ENCODE measurements at regions not wholly inside any gene's neighbourhood (a gene's known extent, or its start where the extent isn't known, plus 50 kb on each side); places are given as distances from the start of the nearest gene placed in this dataset.

DNA sequence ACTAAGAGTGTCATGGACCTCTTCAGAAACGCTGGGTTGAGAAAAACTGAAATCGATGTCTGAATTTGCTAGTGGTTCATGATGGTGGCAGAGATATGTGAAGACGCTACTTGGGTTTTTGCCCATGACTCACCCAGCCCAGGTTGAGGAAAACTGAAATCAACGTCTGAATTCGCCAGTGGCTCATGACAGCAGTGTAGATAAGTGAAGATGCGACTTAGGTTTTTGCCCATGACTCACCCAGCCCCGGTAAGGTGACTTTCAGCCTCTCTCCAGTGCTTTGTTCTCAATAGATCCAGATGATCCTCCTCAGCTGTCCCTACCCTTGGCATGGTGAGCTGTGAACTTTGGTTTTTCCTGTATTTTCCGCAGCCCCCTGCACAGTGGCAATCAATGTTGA is 105.3 kb upstream of the SIX3 start:
- intact Hi-C loops (cut with DNase I; ENCODE audit: low total_unique reads): no loop called here

DNA sequence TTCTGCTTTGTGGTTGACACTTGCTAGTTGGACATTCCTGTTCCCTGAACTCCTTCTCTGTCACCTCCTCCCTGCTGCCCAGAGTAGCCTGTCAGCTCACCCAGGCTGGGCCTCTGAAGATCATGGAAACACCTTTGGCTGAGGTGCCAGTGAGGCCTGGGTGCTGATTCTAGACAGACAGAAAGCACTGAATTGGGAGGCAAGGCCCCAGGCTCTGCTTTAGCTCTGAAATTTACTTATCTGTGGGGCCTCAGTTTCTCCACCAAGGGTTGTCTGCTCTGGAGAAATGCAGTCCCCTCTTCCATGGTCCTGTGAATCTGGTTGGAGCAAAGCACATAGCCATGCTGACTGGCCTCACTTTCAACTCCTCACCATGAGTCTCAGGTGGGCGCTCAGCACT is 104.6 kb upstream of the SIX3 start:
- intact Hi-C loops (cut with DNase I; ENCODE audit: low total_unique reads): no loop called here
- DNase-seq (ENCODE audit: low spot score in 2 of 2): peak in 1 of 2 donors; percentile 52
- WGBS, 2 donors: 88 to 95% methylated on average over 1 of the region's 1 CpG
- H3K4me3 ChIP-seq (ENCODE audit: low read depth, poor library complexity, severe bottlenecking): no peak overlapping the region
- TF ChIP-seq, protein P1, sequence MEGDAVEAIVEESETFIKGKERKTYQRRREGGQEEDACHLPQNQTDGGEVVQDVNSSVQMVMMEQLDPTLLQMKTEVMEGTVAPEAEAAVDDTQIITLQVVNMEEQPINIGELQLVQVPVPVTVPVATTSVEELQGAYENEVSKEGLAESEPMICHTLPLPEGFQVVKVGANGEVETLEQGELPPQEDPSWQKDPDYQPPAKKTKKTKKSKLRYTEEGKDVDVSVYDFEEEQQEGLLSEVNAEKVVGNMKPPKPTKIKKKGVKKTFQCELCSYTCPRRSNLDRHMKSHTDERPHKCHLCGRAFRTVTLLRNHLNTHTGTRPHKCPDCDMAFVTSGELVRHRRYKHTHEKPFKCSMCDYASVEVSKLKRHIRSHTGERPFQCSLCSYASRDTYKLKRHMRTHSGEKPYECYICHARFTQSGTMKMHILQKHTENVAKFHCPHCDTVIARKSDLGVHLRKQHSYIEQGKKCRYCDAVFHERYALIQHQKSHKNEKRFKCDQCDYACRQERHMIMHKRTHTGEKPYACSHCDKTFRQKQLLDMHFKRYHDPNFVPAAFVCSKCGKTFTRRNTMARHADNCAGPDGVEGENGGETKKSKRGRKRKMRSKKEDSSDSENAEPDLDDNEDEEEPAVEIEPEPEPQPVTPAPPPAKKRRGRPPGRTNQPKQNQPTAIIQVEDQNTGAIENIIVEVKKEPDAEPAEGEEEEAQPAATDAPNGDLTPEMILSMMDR (IDR thresholded peaks at IDR 0.05): no peak
- no peak for TF ChIP-seq POLR2A (IDR thresholded peaks at IDR 0.05)

More for the DNA sequence above, 105.3 kb upstream of the SIX3 start:
- TF ChIP-seq, protein P1 (IDR thresholded peaks at IDR 0.05): no peak
- TF ChIP-seq POLR2A (IDR thresholded peaks at IDR 0.05): no peak
- 73 to 85% methylated on average over 8 of the region's 8 CpGs for WGBS, 2 donors
- H3K4me3 ChIP-seq (ENCODE audit: low read depth, poor library complexity, severe bottlenecking): no peak overlapping the region
- DNase-seq (ENCODE audit: low spot score in 2 of 2): peak in 1 of 2 donors; percentile 18

DNA sequence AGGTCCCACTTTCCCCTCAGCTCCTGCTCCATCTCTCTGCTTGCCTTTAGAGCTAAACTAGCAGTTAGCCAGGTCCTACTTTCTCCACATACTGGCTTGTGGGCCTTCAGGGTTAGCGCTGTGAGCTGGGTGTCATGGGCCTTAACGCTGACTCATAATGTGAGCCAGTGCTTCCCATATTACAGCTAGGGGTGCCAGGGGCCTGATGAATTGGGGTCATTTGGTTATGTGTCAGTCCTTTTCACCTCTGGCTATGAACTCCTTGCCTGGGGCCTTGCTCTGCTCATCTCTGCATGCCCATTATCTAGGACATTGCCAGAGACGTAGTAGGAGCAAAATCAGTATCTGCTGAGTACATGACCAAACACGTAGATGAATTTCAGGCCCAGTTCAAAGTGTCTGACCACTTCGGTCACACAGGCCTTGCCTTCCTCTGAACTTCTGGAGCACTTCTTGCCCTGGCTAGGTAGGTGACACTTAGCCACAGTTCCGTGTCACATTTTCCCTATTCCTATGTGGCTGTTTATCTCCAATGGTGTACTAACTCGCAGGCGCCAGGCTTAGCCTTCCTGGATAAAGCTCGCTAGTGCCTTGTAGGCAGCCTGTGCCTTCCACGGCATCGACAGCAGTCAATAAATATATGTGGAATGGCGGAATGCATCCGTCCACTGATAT is 103.2 kb upstream of the SIX3 start:
- WGBS, 2 donors: 83 to 88% methylated on average over 13 of the region's 13 CpGs
- TF ChIP-seq, protein P1 (IDR thresholded peaks at IDR 0.05): no peak
- no peak for TF ChIP-seq POLR2A (IDR thresholded peaks at IDR 0.05)
- intact Hi-C loops (cut with DNase I; ENCODE audit: low total_unique reads): no loop called here
- no peak for DNase-seq (ENCODE audit: low spot score in 2 of 2)
- no peak overlapping the region for H3K4me3 ChIP-seq (ENCODE audit: low read depth, poor library complexity, severe bottlenecking)

DNA sequence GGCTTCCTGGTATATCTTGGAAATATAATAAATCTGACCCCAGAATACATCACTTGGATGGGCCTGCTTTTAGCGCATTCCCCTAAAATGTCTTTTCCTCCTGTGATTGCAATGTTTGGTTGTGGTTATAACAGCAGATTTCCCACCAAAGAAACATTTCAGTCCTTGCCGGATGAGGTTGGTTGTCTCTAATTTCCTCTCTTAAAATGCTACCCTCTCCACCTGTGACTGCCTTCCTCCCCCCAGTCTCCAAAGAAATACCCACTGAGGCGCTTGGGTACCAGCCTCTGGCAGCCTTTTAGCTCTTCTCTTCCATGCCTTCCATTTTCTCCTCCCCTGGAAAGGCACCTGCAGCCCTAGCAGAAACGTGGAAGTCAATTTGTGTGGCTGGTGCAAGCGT is 102.1 kb upstream of the SIX3 start:
- no peak overlapping the region for H3K4me3 ChIP-seq (ENCODE audit: low read depth, poor library complexity, severe bottlenecking)
- TF ChIP-seq POLR2A (IDR thresholded peaks at IDR 0.05): no peak
- TF ChIP-seq, protein P1 (IDR thresholded peaks at IDR 0.05): no peak
- intact Hi-C loops (cut with DNase I; ENCODE audit: low total_unique reads): no loop called here
- 78 to 87% methylated on average over 5 of the region's 5 CpGs for WGBS, 2 donors
- DNase-seq (ENCODE audit: low spot score in 2 of 2): no peak

DNA sequence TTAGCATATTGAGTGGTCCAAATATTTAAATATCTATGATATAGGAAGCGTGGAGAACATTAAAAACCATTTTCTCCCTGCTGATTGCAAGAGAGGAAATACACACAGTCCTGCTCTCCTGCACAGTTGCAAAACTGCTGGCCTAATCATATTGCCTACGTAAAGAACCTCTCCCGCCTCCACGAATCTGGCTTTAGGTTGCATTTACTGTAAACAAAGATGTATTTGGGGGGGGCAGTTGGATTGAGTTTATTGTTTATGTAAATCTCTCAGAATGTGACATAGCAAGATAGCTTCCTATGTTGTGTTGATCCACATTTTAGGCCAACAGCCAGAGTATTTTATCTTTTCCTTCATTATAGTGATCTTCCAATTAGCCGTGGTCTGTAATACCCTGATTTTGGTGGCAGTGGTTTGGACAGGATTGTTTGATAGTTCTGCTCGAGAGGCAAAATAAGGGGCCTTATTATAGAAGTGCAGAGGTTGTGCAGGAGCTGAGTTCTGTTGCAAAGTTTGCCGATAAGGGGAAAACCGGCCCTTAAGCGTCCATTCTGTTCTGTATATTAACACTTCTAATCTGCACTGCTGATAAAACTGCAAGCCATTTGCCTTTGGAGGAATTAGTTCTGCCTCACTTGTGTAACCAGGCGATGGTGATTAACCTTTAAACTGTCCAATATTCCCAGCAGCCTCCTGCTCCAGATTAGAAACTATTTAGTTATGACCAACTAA is 101.6 kb upstream of the SIX3 start:
- intact Hi-C loops (cut with DNase I; ENCODE audit: low total_unique reads): no loop called here
- no peak overlapping the region for H3K4me3 ChIP-seq (ENCODE audit: low read depth, poor library complexity, severe bottlenecking)
- DNase-seq (ENCODE audit: low spot score in 2 of 2): no peak
- TF ChIP-seq, protein P1 (IDR thresholded peaks at IDR 0.05): no peak
- TF ChIP-seq POLR2A (IDR thresholded peaks at IDR 0.05): no peak
- 82 to 84% methylated on average over 10 of the region's 10 CpGs for WGBS, 2 donors

All from lower leg skin (tissue), 4 donors.